ENCODE measurements at regions not wholly inside any gene's neighbourhood (a gene's known extent, or its start where the extent isn't known, plus 50 kb on each side); places are given as distances from the start of the nearest gene placed in this dataset.

GRCh38 chr13:79081942-79082341 is 324.1 kb downstream of the RBM26 start:
- DNase-seq, result no peak

- DNase-seq, result no peak
Measured at GRCh38 chr13:79079351-79079839, 326.7 kb downstream of the RBM26 start.

GRCh38 chr13:79075703-79076102 is 330.4 kb downstream of the RBM26 start:
- DNase-seq, result no peak

- DNase-seq, result no peak
Measured at GRCh38 chr13:79070343-79070974, 335.6 kb downstream of the RBM26 start.

- no peak for DNase-seq
Measured at GRCh38 chr13:79062291-79062690, 343.8 kb downstream of the RBM26 start.

GRCh38 chr13:79060216-79060615 is 345.8 kb downstream of the RBM26 start:
- no peak for DNase-seq

GRCh38 chr13:79056706-79057105 is 349.3 kb downstream of the RBM26 start:
- DNase-seq, result no peak

- no peak for DNase-seq
Measured at GRCh38 chr13:79051472-79051871, 354.6 kb downstream of the RBM26 start.

GRCh38 chr13:79044415-79044814 is 361.6 kb downstream of the RBM26 start:
- DNase-seq, result no peak

- DNase-seq, result no peak
Measured at GRCh38 chr13:79043208-79043607, 362.8 kb downstream of the RBM26 start.

GRCh38 chr13:79037197-79037596 is 368.9 kb downstream of the RBM26 start:
- DNase-seq, result no peak

- no peak for DNase-seq
Measured at GRCh38 chr13:79034341-79034740, 371.7 kb downstream of the RBM26 start.

- no peak for DNase-seq
Measured at GRCh38 chr13:79030513-79030912, 371.6 kb upstream of the OBI1 start.

GRCh38 chr13:79018166-79018565 is 359.2 kb upstream of the OBI1 start:
- DNase-seq, result no peak

- no peak for DNase-seq
Measured at GRCh38 chr13:79011179-79011578, 352.2 kb upstream of the OBI1 start.

GRCh38 chr13:79003989-79004898 is 345.3 kb upstream of the OBI1 start:
- DNase-seq, result no peak

GRCh38 chr13:78999494-78999893 is 340.5 kb upstream of the OBI1 start:
- DNase-seq, result no peak

- DNase-seq, result no peak
Measured at GRCh38 chr13:78998630-78999315, 339.8 kb upstream of the OBI1 start.

- no peak for DNase-seq
Measured at GRCh38 chr13:78997902-78998629, 339.1 kb upstream of the OBI1 start.

GRCh38 chr13:78993792-78994191 is 334.8 kb upstream of the OBI1 start:
- no peak for DNase-seq

- no peak for DNase-seq
Measured at GRCh38 chr13:78981913-78982312, 323.0 kb upstream of the OBI1 start.

GRCh38 chr13:78979349-78979748 is 320.4 kb upstream of the OBI1 start:
- DNase-seq, result no peak

All from hippocampal formation (tissue), 2 donors.